ENCODE measurements at regions not wholly inside any gene's neighbourhood (a gene's known extent, or its start where the extent isn't known, plus 50 kb on each side); places are given as distances from the start of the nearest gene placed in this dataset.

GRCh38 chr1:221268295-221268694 lies 389.1 kb downstream of the HLX start (continued):
- no peak for TF ChIP-seq IRF3 (IDR thresholded peaks at IDR 0.05; ENCODE audit: low read depth, low read length)
- no peak for TF ChIP-seq FOXJ3 (CRISPR knock-in tag; IDR thresholded peaks at IDR 0.05)
- no peak for TF ChIP-seq SMC3 (IDR thresholded peaks at IDR 0.05; ENCODE audit: low read depth, low read length)
- TF ChIP-seq CTCF (IDR thresholded peaks at IDR 0.05): no peak

- Histone ChIP-seq H3F3A (replicated peaks; ENCODE audit: insufficient read depth) (peaks cover 6% of the 10 kb centered on the region), H4K20me1 (ENCODE audit: insufficient read depth) (no peaks in the 10 kb centered on the region), H2AFZ (ENCODE audit: low read depth) (no peak overlapping the region), H3K4me2 (no peak overlapping the region), H3K9ac (no peak overlapping the region), H3K27me3 (ENCODE audit: insufficient read depth) (no peaks in the 10 kb centered on the region), H3K4me1 (ENCODE audit: control insufficient read depth in 1 of 2, insufficient read depth in 2 of 2, low read depth in 1 of 2, low read length in 1 of 2) (peaks cover 0 to 2% of the 10 kb centered on the region in 2 experiments; a peak in 1 of 4 replicates), H3K9me3 (no peaks in the 10 kb centered on the region), H3K36me3 (replicated peaks in 1 of 2; ENCODE audit: control insufficient read depth in 1 of 2, insufficient read depth in 2 of 2, low read length in 1 of 2) (no peaks in the 10 kb centered on the region), H3K27ac (ENCODE audit: low read depth in 2 of 2, low read length in 1 of 2) (no peak overlapping the region), H3K79me2 (ENCODE audit: insufficient read depth) (no peaks in the 10 kb centered on the region), H3K9me2 (no peaks in the 10 kb centered on the region), H3K4me3 (ENCODE audit: low read depth in 2 of 2, low read length in 1 of 2) (no peak overlapping the region)
- POLR2A ChIA-PET: no interaction called here
- CTCF ChIA-PET: interaction anchor here (4.2 kb wide), 1 partner anchor 164 kb away, joined by 15 read pairs; no protein-coding TSS in a partner anchor
- 92% methylated on average over 5 of the region's 5 CpGs for WGBS (ENCODE audit: low lambda C conversion rate)
- no peak for DNase-seq
- TF ChIP-seq PBX3 (IDR thresholded peaks at IDR 0.05) (no peak), REST (IDR thresholded peaks at IDR 0.05; ENCODE audit: low read depth, low read length) (no peak), TCF12 (IDR thresholded peaks at IDR 0.05) (no peak), RCOR1 (IDR thresholded peaks at IDR 0.05; ENCODE audit: low read length) (no peak), MAX (IDR thresholded peaks at IDR 0.05; ENCODE audit: low read depth) (no peak), GATA2 (CRISPR knock-in tag; IDR thresholded peaks at IDR 0.05) (no peak), RFX5 (IDR thresholded peaks at IDR 0.05; ENCODE audit: low read length) (no peak), GABPA (IDR thresholded peaks at IDR 0.05; ENCODE audit: low read depth) (no peak), MXI1 (IDR thresholded peaks at IDR 0.05; ENCODE audit: low read depth, low read length) (no peak), TEAD4 (IDR thresholded peaks at IDR 0.05; ENCODE audit: borderline replicate concordance, insufficient read depth) (no peak), USF2 (IDR thresholded peaks at IDR 0.05; ENCODE audit: borderline replicate concordance, low read depth, low read length) (no peak), IRF3 (IDR thresholded peaks at IDR 0.05; ENCODE audit: low read depth, low read length) (no peak), SIN3A (IDR thresholded peaks at IDR 0.05; ENCODE audit: borderline replicate concordance, low read depth, low read length) (no peak), FOXM1 (IDR thresholded peaks at IDR 0.05; ENCODE audit: low read depth) (no peak), CTCF (IDR thresholded peaks at IDR 0.05) (no peak), CHD2 (IDR thresholded peaks at IDR 0.05; ENCODE audit: low read length, partially characterized antibody) (no peak), NRF1 (IDR thresholded peaks at IDR 0.05; ENCODE audit: low read depth, low read length) (no peak)
Measured at GRCh38 chr1:221271701-221272100, 392.5 kb downstream of the HLX start.
